Osteoblast (primary cell): ENCODE measurements at regions not wholly inside any gene's neighbourhood (a gene's known extent, or its start where the extent isn't known, plus 50 kb on each side); places are given as distances from the start of the nearest gene placed in this dataset.

Experiments used
- DNase-seq: peaks from one replicate; pipeline ENCODE4 v3.0.0; 2011; ENCODE audit warnings: low spot score, mixed read lengths; ENCODE audit not compliant: insufficient read length; ENCODE audit errors: missing footprints
- H2AFZ ChIP-seq: 2 replicates; pipeline ENCODE4 v1.6.0; 2011; ENCODE audit warnings: mild to moderate bottlenecking, low read length
- H3K27ac ChIP-seq: 2 replicates; pipeline ENCODE4 v1.5.1; 2011; ENCODE audit warnings: mild to moderate bottlenecking, low read depth, low read length, moderate library complexity
- H3K27me3 ChIP-seq: 2 replicates; pipeline ENCODE4 v1.6.0; 2012; ENCODE audit warnings: mild to moderate bottlenecking, control low read depth, inconsistent platforms, low read length, moderate library complexity; ENCODE audit not compliant: insufficient read depth
- H3K36me3 ChIP-seq: 2 replicates; pipeline ENCODE4 v1.5.1; 2011; ENCODE audit warnings: mild to moderate bottlenecking, low read length, control low read depth, moderate library complexity; ENCODE audit not compliant: insufficient read depth
- H3K4me1 ChIP-seq: 2 replicates; pipeline ENCODE4 v1.5.1; 2011; ENCODE audit warnings: mild to moderate bottlenecking, low read length, control low read depth, moderate library complexity; ENCODE audit not compliant: insufficient read depth
- H3K4me2 ChIP-seq: 2 replicates; pipeline ENCODE4 v1.6.0; 2011; ENCODE audit warnings: mild to moderate bottlenecking, low read length; ENCODE audit not compliant: insufficient read depth
- H3K4me3 ChIP-seq: fragments of 200-600 bp; sonication (generic); 3 replicates; pipeline ENCODE4 v1.5.1; 2012; ENCODE audit warnings: mild to moderate bottlenecking, low read length, inconsistent platforms; ENCODE audit not compliant: insufficient read depth
- H3K79me2 ChIP-seq: 2 replicates; pipeline ENCODE4 v1.6.0; 2012; ENCODE audit warnings: mild to moderate bottlenecking, low read length, control low read depth, inconsistent platforms; ENCODE audit not compliant: insufficient read depth
- H3K9me3 ChIP-seq: 2 replicates; pipeline ENCODE4 v1.5.1; 2011; ENCODE audit warnings: low read depth, low read length, control low read depth
- H4K20me1 ChIP-seq: 2 replicates; pipeline ENCODE4 v1.6.0; 2012; ENCODE audit warnings: mild to moderate bottlenecking, low read length, control low read depth; ENCODE audit not compliant: insufficient read depth
- TF ChIP-seq, protein P1 (sequence below): IDR thresholded peaks from 2 replicates; pipeline ENCODE4 v1.5.1; 2011; ENCODE audit warnings: mild to moderate bottlenecking, low read depth, low read length, moderate library complexity; ENCODE audit errors: extremely low read depth

DNA sequence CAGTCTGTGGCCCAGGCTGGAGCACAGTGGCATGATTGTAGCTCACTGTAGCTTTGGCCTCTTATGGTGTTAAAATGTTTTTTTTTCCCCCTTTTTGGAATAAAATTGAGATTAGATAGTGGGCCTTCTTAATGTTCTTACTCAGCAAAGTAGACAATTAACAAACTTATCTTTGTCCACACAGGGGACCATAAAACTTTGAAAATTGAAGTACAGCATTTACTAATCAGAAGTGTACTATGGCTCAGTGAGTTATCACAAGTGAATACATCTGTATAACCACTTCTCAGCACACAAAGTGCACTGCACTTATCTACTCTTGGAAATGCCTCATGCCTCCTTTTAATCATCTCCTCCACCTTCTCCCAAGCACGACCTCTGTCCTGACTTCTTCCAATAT lies 218.9 kb downstream of the PRDM2 start:
- Histone ChIP-seq H3K4me3 (no peak overlapping the region), H3K27me3 (no peaks in the 10 kb centered on the region), H3K4me2 (no peak overlapping the region), H4K20me1 (no peaks in the 10 kb centered on the region), H3K27ac (no peak overlapping the region), H2AFZ (no peak overlapping the region), H3K79me2 (no peaks in the 10 kb centered on the region), H3K9me3 (no peaks in the 10 kb centered on the region), H3K4me1 (no peaks in the 10 kb centered on the region), H3K36me3 (no peaks in the 10 kb centered on the region)
- TF ChIP-seq, protein P1, sequence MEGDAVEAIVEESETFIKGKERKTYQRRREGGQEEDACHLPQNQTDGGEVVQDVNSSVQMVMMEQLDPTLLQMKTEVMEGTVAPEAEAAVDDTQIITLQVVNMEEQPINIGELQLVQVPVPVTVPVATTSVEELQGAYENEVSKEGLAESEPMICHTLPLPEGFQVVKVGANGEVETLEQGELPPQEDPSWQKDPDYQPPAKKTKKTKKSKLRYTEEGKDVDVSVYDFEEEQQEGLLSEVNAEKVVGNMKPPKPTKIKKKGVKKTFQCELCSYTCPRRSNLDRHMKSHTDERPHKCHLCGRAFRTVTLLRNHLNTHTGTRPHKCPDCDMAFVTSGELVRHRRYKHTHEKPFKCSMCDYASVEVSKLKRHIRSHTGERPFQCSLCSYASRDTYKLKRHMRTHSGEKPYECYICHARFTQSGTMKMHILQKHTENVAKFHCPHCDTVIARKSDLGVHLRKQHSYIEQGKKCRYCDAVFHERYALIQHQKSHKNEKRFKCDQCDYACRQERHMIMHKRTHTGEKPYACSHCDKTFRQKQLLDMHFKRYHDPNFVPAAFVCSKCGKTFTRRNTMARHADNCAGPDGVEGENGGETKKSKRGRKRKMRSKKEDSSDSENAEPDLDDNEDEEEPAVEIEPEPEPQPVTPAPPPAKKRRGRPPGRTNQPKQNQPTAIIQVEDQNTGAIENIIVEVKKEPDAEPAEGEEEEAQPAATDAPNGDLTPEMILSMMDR: no peak
- no peak for DNase-seq

DNA sequence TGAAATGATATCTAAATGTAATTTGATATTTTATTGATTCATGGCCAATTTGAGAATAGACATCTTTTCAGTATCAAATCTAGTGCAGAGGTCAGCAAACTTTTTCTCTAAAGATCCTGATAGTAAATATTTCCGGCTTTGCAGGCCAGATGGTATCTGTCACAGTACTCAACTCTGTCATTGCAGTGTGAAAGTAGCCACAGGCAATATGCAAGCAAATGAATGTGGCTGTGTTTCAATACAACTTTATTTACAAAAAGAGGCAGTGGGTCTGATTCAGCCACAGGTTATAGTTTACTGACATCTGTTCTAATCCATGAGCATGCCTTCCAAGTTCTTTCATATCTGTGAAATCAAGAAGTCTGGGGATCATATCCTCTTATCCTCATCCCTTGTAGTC lies 221.2 kb downstream of the PRDM2 start:
- no peaks in the 10 kb centered on the region for H3K4me1 ChIP-seq
- H3K4me2 ChIP-seq: no peak overlapping the region
- no peaks in the 10 kb centered on the region for H3K27me3 ChIP-seq
- TF ChIP-seq, protein P1: no peak
- H3K79me2 ChIP-seq: no peaks in the 10 kb centered on the region
- no peaks in the 10 kb centered on the region for H4K20me1 ChIP-seq
- no peak overlapping the region for H3K27ac ChIP-seq
- no peaks in the 10 kb centered on the region for H3K36me3 ChIP-seq
- DNase-seq: no peak
- no peaks in the 10 kb centered on the region for H3K9me3 ChIP-seq
- no peak overlapping the region for H2AFZ ChIP-seq
- H3K4me3 ChIP-seq: no peak overlapping the region

DNA sequence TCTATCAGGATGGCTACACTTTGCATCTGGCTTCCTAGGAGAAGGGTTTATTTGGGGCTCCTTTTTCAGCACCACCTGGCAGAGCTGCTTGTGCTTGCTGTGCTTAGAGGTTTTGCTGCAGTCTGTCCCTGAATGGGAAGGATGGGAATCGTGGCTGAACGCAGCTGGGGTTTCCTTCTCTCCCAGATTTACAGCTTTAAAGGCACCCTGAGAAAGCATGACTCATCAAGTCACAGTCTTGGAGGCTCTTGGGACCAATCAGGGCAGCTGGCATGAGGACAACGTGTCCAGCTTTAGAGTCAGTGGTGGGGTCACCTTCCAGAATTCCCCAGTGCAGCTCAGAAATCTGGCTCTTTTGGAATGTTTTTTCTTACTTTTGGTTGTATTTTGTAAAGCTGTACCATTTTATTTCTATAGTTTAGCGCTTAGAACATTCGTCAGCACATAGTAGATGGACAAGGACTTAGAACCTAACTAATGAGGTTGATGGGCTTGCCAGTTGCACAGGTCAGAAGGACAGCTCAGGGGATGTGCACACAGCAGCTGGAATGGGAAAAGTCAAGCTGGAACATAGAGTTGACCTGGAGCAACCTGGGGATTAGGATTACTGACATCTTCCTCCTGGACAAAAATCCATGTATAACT lies 222.6 kb downstream of the PRDM2 start:
- H3K4me3 ChIP-seq: no peak overlapping the region
- no peaks in the 10 kb centered on the region for H3K4me1 ChIP-seq
- H3K4me2 ChIP-seq: no peak overlapping the region
- no peak overlapping the region for H2AFZ ChIP-seq
- DNase-seq: no peak
- H3K27me3 ChIP-seq: no peaks in the 10 kb centered on the region
- no peaks in the 10 kb centered on the region for H3K9me3 ChIP-seq
- no peaks in the 10 kb centered on the region for H4K20me1 ChIP-seq
- TF ChIP-seq, protein P1: no peak
- H3K79me2 ChIP-seq: no peaks in the 10 kb centered on the region
- H3K36me3 ChIP-seq: no peaks in the 10 kb centered on the region
- H3K27ac ChIP-seq: no peak overlapping the region

DNA sequence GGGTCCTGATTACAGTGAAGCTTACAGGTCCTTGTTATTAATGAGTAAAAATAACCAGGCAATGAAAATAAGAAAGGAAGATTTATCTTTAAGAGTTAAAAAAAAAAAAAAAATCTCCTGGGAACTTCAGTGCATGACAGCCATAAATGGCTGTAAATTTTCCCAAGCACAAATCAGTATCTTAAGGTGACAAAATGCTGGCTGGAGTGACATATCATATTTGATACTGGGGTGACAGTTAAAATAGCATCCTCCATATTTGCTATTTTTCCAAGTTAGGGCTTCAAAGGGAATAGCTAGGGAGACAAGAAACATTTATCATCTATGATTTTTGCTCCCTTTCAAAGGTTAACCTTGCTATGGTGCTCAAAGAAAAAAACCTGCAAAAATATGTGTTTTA lies 226.6 kb downstream of the PRDM2 start:
- Histone ChIP-seq H4K20me1 (no peaks in the 10 kb centered on the region), H3K9me3 (no peaks in the 10 kb centered on the region)
- TF ChIP-seq, protein P1: no peak

More for the DNA sequence above, 226.6 kb downstream of the PRDM2 start:
- Histone ChIP-seq H3K27ac (no peak overlapping the region), H3K79me2 (no peaks in the 10 kb centered on the region), H3K36me3 (no peaks in the 10 kb centered on the region), H2AFZ (no peak overlapping the region), H3K27me3 (no peaks in the 10 kb centered on the region), H3K4me1 (no peaks in the 10 kb centered on the region), H3K4me2 (no peak overlapping the region), H3K4me3 (no peak overlapping the region)
- no peak for DNase-seq
